Mononuclear cell (primary cell): ENCODE measurements at regions not wholly inside any gene's neighbourhood (a gene's known extent, or its start where the extent isn't known, plus 50 kb on each side); places are given as distances from the start of the nearest gene placed in this dataset.

ENCODE experiments used
- H3K27me3 ChIP-seq: 2 replicates; pipeline ENCODE4 v1.6.0; 2011; ENCODE audit warnings: low read length, control low read depth; ENCODE audit not compliant: insufficient read depth
- H3K4me1 ChIP-seq: 2 replicates; pipeline ENCODE4 v1.5.1; 2011; ENCODE audit warnings: mild to moderate bottlenecking, low read length, control low read depth; ENCODE audit not compliant: insufficient read depth
- H3K4me3 ChIP-seq: 2 replicates; pipeline ENCODE4 v1.5.1; 2011; ENCODE audit warnings: mild to moderate bottlenecking, low read length, moderate library complexity
- H3K9me3 ChIP-seq: 2 replicates; pipeline ENCODE4 v1.5.1; 2011; ENCODE audit warnings: low read depth, mild to moderate bottlenecking, control low read depth, low read length

GRCh38 chr15:66942649-66943390, 122.6 kb upstream of the SMAD3 start:
- no peak overlapping the region for H3K4me3 ChIP-seq
- peaks cover 10% of the 10 kb centered on the region for H3K4me1 ChIP-seq
- H3K27me3 ChIP-seq = no peaks in the 10 kb centered on the region
- H3K9me3 ChIP-seq = no peaks in the 10 kb centered on the region

- H3K9me3 ChIP-seq = no peaks in the 10 kb centered on the region
- H3K27me3 ChIP-seq = no peaks in the 10 kb centered on the region
- peaks cover 10% of the 10 kb centered on the region for H3K4me1 ChIP-seq
- H3K4me3 ChIP-seq = no peak overlapping the region
These were observed 121.8 kb upstream of the SMAD3 start for GRCh38 chr15:66943456-66944095.

DNA sequence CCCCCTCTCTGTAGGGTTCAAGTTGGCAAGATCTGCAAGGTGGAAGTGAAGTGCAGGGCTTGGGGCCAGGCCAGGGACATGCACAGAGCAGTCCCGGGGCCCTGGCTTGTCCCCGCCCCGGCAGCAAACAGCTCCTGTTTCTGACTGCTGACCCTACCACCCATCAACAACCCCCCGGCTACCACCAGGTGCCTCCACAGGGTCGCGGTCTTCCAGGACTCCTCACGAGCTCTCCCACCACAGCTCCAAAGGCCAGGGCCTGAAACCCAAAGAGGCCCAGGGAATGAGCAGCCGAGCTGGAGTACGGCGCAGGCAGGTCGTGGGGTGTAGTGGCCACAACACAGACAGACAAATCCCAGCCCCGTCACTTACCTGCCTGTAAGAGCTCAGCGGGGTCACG, 121.3 kb upstream of the SMAD3 start:
- Histone ChIP-seq H3K4me3 (no peak overlapping the region), H3K9me3 (no peaks in the 10 kb centered on the region), H3K27me3 (no peaks in the 10 kb centered on the region), H3K4me1 (peaks cover 10% of the 10 kb centered on the region)

GRCh38 chr15:66945286-66945685, 120.1 kb upstream of the SMAD3 start:
- Histone ChIP-seq H3K4me1 (peaks cover 10% of the 10 kb centered on the region), H3K9me3 (no peaks in the 10 kb centered on the region), H3K4me3 (no peak overlapping the region), H3K27me3 (no peaks in the 10 kb centered on the region)

DNA sequence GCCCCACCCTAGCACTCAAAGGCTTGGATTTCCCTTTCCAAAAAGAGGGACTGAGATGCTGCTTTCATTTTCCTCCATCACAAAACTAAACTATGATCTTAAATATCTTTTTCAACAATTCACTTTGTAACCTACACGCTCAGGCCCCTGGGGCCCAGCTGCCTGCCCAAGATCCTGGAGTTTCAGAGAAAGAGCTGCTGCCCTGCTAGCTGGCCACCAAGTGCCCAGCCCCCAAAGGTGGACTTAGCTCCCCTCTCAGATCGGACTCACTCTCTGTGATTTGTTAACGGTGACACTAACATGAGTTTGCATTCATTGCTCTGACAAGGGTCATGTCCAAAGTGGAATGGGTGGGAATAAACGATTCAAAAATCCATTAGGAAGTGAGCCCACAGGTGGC, 119.6 kb upstream of the SMAD3 start:
- H3K4me3 ChIP-seq = no peak overlapping the region

GRCh38 chr15:66946578-66947164, 118.7 kb upstream of the SMAD3 start:
- H3K4me1 ChIP-seq = peaks cover 7% of the 10 kb centered on the region
- H3K9me3 ChIP-seq = no peaks in the 10 kb centered on the region
- H3K4me3 ChIP-seq = no peak overlapping the region
- H3K27me3 ChIP-seq = no peaks in the 10 kb centered on the region

More for the DNA sequence above, 119.6 kb upstream of the SMAD3 start:
- peaks cover 10% of the 10 kb centered on the region for H3K4me1 ChIP-seq
- no peaks in the 10 kb centered on the region for H3K27me3 ChIP-seq
- H3K9me3 ChIP-seq = no peaks in the 10 kb centered on the region

GRCh38 chr15:66947471-66947870, 117.9 kb upstream of the SMAD3 start:
- Histone ChIP-seq H3K4me3 (no peak overlapping the region), H3K9me3 (no peaks in the 10 kb centered on the region), H3K4me1 (peaks cover 6% of the 10 kb centered on the region), H3K27me3 (no peaks in the 10 kb centered on the region)

DNA sequence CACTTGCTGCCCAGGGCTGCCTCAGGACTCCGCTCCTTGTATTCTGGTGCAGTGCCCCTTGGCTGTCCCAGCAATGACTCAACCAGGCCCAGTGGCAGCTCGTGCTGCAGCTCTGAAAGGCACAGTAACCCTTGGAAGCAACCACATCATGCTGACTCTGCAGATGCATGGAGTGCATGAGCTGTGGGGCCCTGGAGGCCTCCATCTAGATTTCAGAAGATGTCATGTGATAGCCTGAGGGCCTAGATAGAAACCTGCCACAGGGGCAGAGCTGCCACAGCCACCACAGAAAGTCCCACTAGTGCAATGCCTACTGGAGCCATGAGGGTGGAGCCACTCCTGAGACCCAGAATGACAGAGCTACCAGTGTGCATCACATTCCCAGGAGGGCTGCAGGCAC, 117.1 kb upstream of the SMAD3 start:
- peaks cover 6% of the 10 kb centered on the region for H3K4me1 ChIP-seq
- H3K27me3 ChIP-seq = no peaks in the 10 kb centered on the region
- H3K9me3 ChIP-seq = no peaks in the 10 kb centered on the region
- H3K4me3 ChIP-seq = no peak overlapping the region

DNA sequence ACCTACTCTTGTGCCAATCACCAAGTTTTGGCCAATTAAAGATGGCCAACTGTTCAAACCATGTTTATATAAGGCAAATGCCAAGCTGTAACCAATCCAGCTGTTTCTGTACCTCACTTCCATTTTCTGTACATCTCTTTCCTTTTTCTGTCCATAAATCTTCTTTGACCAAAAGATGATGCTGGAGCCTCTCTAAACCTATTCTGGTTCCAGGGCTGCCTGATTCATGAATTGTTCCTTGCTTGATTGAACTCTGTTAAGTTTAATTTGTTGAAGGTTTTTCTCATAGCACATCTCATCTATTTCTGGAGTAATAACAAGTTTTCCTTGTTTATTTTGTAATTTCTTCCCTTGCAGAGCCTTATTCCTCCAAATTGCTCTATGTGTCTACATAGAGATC, 115.3 kb upstream of the SMAD3 start:
- Histone ChIP-seq H3K27me3 (no peaks in the 10 kb centered on the region), H3K4me1 (peaks cover 6% of the 10 kb centered on the region), H3K4me3 (no peak overlapping the region), H3K9me3 (no peaks in the 10 kb centered on the region)

- H3K4me3 ChIP-seq = no peak overlapping the region
- H3K9me3 ChIP-seq = no peaks in the 10 kb centered on the region
- peaks cover 6% of the 10 kb centered on the region for H3K4me1 ChIP-seq
- H3K27me3 ChIP-seq = no peaks in the 10 kb centered on the region
These were observed 113.7 kb upstream of the SMAD3 start for GRCh38 chr15:66951531-66952320.

- no peak overlapping the region for H3K4me3 ChIP-seq
These were observed 112.5 kb upstream of the SMAD3 start for GRCh38 chr15:66952756-66953522.

GRCh38 chr15:66953523-66954229, 111.7 kb upstream of the SMAD3 start:
- peaks cover 14% of the 10 kb centered on the region for H3K4me1 ChIP-seq
- no peaks in the 10 kb centered on the region for H3K9me3 ChIP-seq
- no peak overlapping the region for H3K4me3 ChIP-seq
- no peaks in the 10 kb centered on the region for H3K27me3 ChIP-seq

More at GRCh38 chr15:66952756-66953522, 112.5 kb upstream of the SMAD3 start:
- peaks cover 14% of the 10 kb centered on the region for H3K4me1 ChIP-seq
- H3K27me3 ChIP-seq = no peaks in the 10 kb centered on the region
- no peaks in the 10 kb centered on the region for H3K9me3 ChIP-seq

DNA sequence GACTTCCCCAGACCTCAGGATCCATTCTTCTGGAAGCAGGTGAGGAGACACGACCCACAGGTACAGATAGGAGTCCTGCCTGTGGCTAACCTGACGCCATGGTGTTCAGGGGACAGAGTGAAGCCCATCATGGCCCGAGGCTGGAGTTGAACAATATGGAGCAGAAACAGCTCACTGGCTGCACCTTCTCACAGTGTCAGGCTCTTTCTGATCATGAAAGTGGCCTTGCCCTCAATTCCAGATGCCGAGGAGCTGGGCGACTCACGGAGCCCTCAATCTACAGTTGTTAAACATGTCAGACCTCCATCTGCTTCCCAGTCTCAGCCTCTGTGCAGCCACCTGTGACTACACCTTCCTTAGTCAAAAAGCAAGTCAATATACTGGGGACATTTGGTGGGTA, 110.8 kb upstream of the SMAD3 start:
- Histone ChIP-seq H3K4me1 (peaks cover 14% of the 10 kb centered on the region), H3K4me3 (no peak overlapping the region), H3K9me3 (no peaks in the 10 kb centered on the region), H3K27me3 (no peaks in the 10 kb centered on the region)

GRCh38 chr15:66955001-66955516, 110.3 kb upstream of the SMAD3 start:
- no peak overlapping the region for H3K4me3 ChIP-seq

More at GRCh38 chr15:66955001-66955516, 110.3 kb upstream of the SMAD3 start:
- H3K9me3 ChIP-seq = no peaks in the 10 kb centered on the region
- no peaks in the 10 kb centered on the region for H3K27me3 ChIP-seq
- H3K4me1 ChIP-seq = peaks cover 14% of the 10 kb centered on the region
